Activated CD8-positive, alpha-beta T cell treated with anti-CD3 and anti-CD28 coated beads for 36 hours (primary cell): ENCODE measurements at regions not wholly inside any gene's neighbourhood (a gene's known extent, or its start where the extent isn't known, plus 50 kb on each side); places are given as distances from the start of the nearest gene placed in this dataset.

Experiments
- ATAC-seq: fragments of 200-7000 bp; cut with Tn5 transposase; one replicate; pipeline ENCODE4 v1.10.0; 2021; ENCODE audit warnings: mild to moderate bottlenecking, moderate library complexity
- CTCF ChIA-PET: fragments of 350-600 bp; sonication (Branson Sonifier 250); formaldehyde crosslinking; loops from one replicate; lab custom pipeline; 2021; ENCODE audit warnings: antibody characterized with exemption; lab: Charles Lee
- POLR2A ChIA-PET: fragments of 350-600 bp; sonication (Branson Sonifier 250); formaldehyde crosslinking; loops from one replicate; lab custom pipeline; 2021; ENCODE audit warnings: antibody characterized with exemption; lab: Charles Lee
- DNase-seq: peaks from one replicate; pipeline ENCODE4 v3.0.0-alpha.2; 2020
- H3K27ac Mint-ChIP-seq: one replicate; pipeline ENCODE4 v1.8.0; 2021; ENCODE audit warnings: mild to moderate bottlenecking, mixed read lengths
- H3K27me3 Mint-ChIP-seq: one replicate; pipeline ENCODE4 v1.8.0; 2021; ENCODE audit warnings: mixed read lengths
- H3K36me3 Mint-ChIP-seq: one replicate; pipeline ENCODE4 v1.8.0; 2021; ENCODE audit warnings: low read depth, mixed read lengths
- H3K4me1 Mint-ChIP-seq: one replicate; pipeline ENCODE4 v1.8.0; 2021; ENCODE audit warnings: low read depth, mixed read lengths
- H3K4me3 Mint-ChIP-seq: one replicate; pipeline ENCODE4 v1.8.0; 2021; ENCODE audit warnings: mild to moderate bottlenecking, moderate library complexity, mixed read lengths
- H3K9me3 Mint-ChIP-seq: one replicate; pipeline ENCODE4 v1.8.0; 2021; ENCODE audit warnings: mixed read lengths
- CTCF ChIP-seq: fragments of 200-600 bp; IDR thresholded peaks from one replicate; pipeline ENCODE4 v1.8.0; 2022; ENCODE audit warnings: antibody characterized with exemption, mild to moderate bottlenecking
- intact Hi-C: fragments of 100-400 bp; cut with micrococcal nuclease; formaldehyde crosslinking; loops from one replicate; pipeline ENCODE4 v1.10.0; 2022

GRCh38 chr7:114048386-114049235 is 129.8 kb upstream of the PPP1R3A start:
- ATAC-seq (peak; percentile 41), DNase-seq (no peak)
- CTCF ChIA-PET, result no interaction called here
- no peaks in the 10 kb centered on the region for H3K27me3 Mint-ChIP-seq
- no peak overlapping the region for H3K27ac Mint-ChIP-seq
- H3K4me3 Mint-ChIP-seq, result peak overlapping the region; percentile 30
- no peak for TF ChIP-seq CTCF
- H3K36me3 Mint-ChIP-seq, result no peaks in the 10 kb centered on the region
- no peaks in the 10 kb centered on the region for H3K9me3 Mint-ChIP-seq
- peaks cover 18% of the 10 kb centered on the region for H3K4me1 Mint-ChIP-seq
- POLR2A ChIA-PET, result interaction anchor here (0.6 kb wide), 1 partner anchor 1390 kb away, joined by 3 read pairs; no protein-coding TSS in a partner anchor
- intact Hi-C loops, result no loop called here

DNA sequence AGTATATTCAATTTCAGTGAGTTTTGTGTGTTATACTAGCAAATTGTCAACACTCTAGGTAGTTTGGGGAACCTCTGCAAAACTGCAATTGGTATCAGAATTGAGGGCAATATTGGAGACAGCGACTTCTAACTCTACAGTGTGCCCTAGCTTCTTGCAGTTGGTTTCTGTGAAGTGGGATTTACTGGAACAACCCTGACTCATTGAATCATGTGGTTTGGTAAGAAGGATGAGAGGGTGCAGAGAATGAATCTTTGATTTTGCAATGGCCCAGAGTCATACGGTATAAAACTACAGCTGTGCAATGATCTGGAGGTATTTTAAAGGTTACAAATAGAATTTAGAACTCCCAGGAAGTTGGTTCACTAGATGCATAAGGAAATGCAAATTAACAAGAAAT is 129.1 kb upstream of the PPP1R3A start:
- no peaks in the 10 kb centered on the region for H3K27me3 Mint-ChIP-seq
- no peak overlapping the region for H3K27ac Mint-ChIP-seq
- intact Hi-C loops, result no loop called here
- POLR2A ChIA-PET, result interaction anchor here (0.6 kb wide), 1 partner anchor 1391 kb away, joined by 3 read pairs; no protein-coding TSS in a partner anchor
- ATAC-seq, result peak; percentile 69
- no peak for TF ChIP-seq CTCF
- CTCF ChIA-PET, result no interaction called here
- peak overlapping the region; percentile 30 for H3K4me3 Mint-ChIP-seq
- peaks cover 18% of the 10 kb centered on the region for H3K4me1 Mint-ChIP-seq
- H3K9me3 Mint-ChIP-seq, result no peaks in the 10 kb centered on the region
- H3K36me3 Mint-ChIP-seq, result no peaks in the 10 kb centered on the region
- no peak for DNase-seq

DNA sequence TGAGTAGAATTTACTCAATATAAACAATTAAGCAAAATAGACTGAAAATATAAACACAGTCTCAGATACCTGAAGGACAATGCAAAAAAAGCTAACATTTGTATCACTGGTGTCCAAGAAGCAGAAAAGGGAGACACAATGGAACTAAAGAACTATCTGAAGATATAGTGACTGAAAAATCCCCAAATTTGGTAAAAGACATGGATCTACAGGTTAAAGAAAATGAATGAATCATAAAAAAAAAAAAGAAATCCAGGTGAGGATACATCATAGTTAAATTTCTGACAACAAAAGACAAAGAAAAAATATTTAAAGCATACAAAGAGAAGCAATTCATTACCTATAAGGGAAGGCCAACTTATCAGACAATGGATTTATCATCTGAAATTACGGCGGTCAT is 114.7 kb upstream of the PPP1R3A start:
- intact Hi-C loops, result no loop called here
- no peak for DNase-seq
- H3K4me1 Mint-ChIP-seq, result no peaks in the 10 kb centered on the region
- H3K4me3 Mint-ChIP-seq, result no peak overlapping the region
- no peak overlapping the region for H3K27ac Mint-ChIP-seq
- POLR2A ChIA-PET, result no interaction called here
- CTCF ChIA-PET, result no interaction called here
- no peak for TF ChIP-seq CTCF
- H3K36me3 Mint-ChIP-seq, result no peaks in the 10 kb centered on the region
- H3K9me3 Mint-ChIP-seq, result no peaks in the 10 kb centered on the region
- no peaks in the 10 kb centered on the region for H3K27me3 Mint-ChIP-seq
- no peak for ATAC-seq

GRCh38 chr7:114026486-114027089 is 107.8 kb upstream of the PPP1R3A start:
- peak; percentile 64 for TF ChIP-seq CTCF
- ChIA-PET POLR2A (no interaction called here), CTCF (interaction anchor here (0.9 to 1.5 kb wide), 4 partner anchors 10 to 1891 kb away, joined by 3 to 4 read pairs (median 4); no protein-coding TSS in a partner anchor)
- intact Hi-C loops, result no loop called here
- no peak for ATAC-seq
- no peak overlapping the region for H3K27ac Mint-ChIP-seq
- no peak for DNase-seq
- H3K4me1 Mint-ChIP-seq, result no peaks in the 10 kb centered on the region
- H3K9me3 Mint-ChIP-seq, result no peaks in the 10 kb centered on the region
- no peaks in the 10 kb centered on the region for H3K27me3 Mint-ChIP-seq
- no peak overlapping the region for H3K4me3 Mint-ChIP-seq
- H3K36me3 Mint-ChIP-seq, result no peaks in the 10 kb centered on the region

- POLR2A ChIA-PET, result no interaction called here
- intact Hi-C loops, result no loop called here
- Mint-ChIP-seq H3K4me1 (no peaks in the 10 kb centered on the region), H3K4me3 (no peak overlapping the region), H3K36me3 (no peaks in the 10 kb centered on the region), H3K27me3 (peaks cover 1% of the 10 kb centered on the region), H3K9me3 (no peaks in the 10 kb centered on the region), H3K27ac (no peak overlapping the region)
- ATAC-seq (no peak), DNase-seq (no peak)
- no peak for TF ChIP-seq CTCF
- CTCF ChIA-PET, result no interaction called here
Measured at GRCh38 chr7:114021135-114021534, 102.3 kb upstream of the PPP1R3A start.
